ENCODE measurements at regions not wholly inside any gene's neighbourhood (a gene's known extent, or its start where the extent isn't known, plus 50 kb on each side); places are given as distances from the start of the nearest gene placed in this dataset.

GRCh38 chr1:101463195-101463594 lies 226.4 kb downstream of the S1PR1 start:
- no peaks in the 10 kb centered on the region for H4K20me1 ChIP-seq (replicated peaks in 1 of 2; ENCODE audit: control insufficient read depth in 1 of 2, insufficient read depth in 2 of 2, low read length in 2 of 2)
- POLR2A ChIA-PET (ENCODE audit: partially characterized antibody): no interaction called here

More at GRCh38 chr1:101463195-101463594, 226.4 kb downstream of the S1PR1 start:
- H2BK12ac ChIP-seq (ENCODE audit: low read depth, low read length): no peak overlapping the region
- no peak overlapping the region for H3K4ac ChIP-seq (replicated peaks; ENCODE audit: insufficient read length, low read depth, low read length)
- 100% methylated on average over 1 of the region's 1 CpG; no CpG with 5 or more reads in 1 of the 2 experiments for WGBS, 2 experiments (ENCODE audit: extremely low coverage in 1 of 2, insufficient coverage in 1 of 2, insufficient read length in 1 of 2, insufficient replicate concordance in 2 of 2, low coverage in 1 of 2, low lambda C conversion rate in 2 of 2, missing lambda C conversion rate in 1 of 2)
- no peak overlapping the region for H3K14ac ChIP-seq (ENCODE audit: insufficient read length)
- no peak overlapping the region for H3K4me2 ChIP-seq (ENCODE audit: insufficient read depth in 1 of 2, low read depth in 2 of 2, low read length in 2 of 2)
- no peak overlapping the region for H3K9ac ChIP-seq (replicated peaks in 1 of 4; ENCODE audit: extremely low read depth in 1 of 4, low read depth in 3 of 4, low read length in 3 of 4)
- no peak overlapping the region for H3K56ac ChIP-seq (replicated peaks; ENCODE audit: insufficient read length, low read depth, low read length)
- no peak for FAIRE-seq
- TF ChIP-seq SUZ12 (IDR thresholded peaks at IDR 0.05; ENCODE audit: low read length) (no peak), RBBP5 (IDR thresholded peaks at IDR 0.05; ENCODE audit: borderline replicate concordance, low read depth, low read length) (no peak), HDAC2 (IDR thresholded peaks at IDR 0.05; ENCODE audit: borderline replicate concordance in 1 of 2, low read depth in 2 of 2, low read length in 2 of 2) (no peak), CREB1 (IDR thresholded peaks at IDR 0.05) (no peak), SIRT6 (IDR thresholded peaks at IDR 0.05; ENCODE audit: low read length) (no peak), BCL11A (IDR thresholded peaks at IDR 0.05; ENCODE audit: low read depth in 2 of 2, low read length in 2 of 2) (no peak), TEAD4 (IDR thresholded peaks at IDR 0.05; ENCODE audit: low read depth, low read length) (no peak), KDM1A (IDR thresholded peaks at IDR 0.05; ENCODE audit: borderline replicate concordance, low read length) (no peak), SP1 (IDR thresholded peaks at IDR 0.05; ENCODE audit: low read depth, low read length) (no peak), CBX5 (IDR thresholded peaks at IDR 0.05; ENCODE audit: low read depth, low read length) (no peak), RXRA (IDR thresholded peaks at IDR 0.05; ENCODE audit: insufficient read depth, low read depth, low read length) (no peak)
- TF ChIP-seq, protein P1, sequence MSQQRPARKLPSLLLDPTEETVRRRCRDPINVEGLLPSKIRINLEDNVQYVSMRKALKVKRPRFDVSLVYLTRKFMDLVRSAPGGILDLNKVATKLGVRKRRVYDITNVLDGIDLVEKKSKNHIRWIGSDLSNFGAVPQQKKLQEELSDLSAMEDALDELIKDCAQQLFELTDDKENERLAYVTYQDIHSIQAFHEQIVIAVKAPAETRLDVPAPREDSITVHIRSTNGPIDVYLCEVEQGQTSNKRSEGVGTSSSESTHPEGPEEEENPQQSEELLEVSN (IDR thresholded peaks at IDR 0.05): no peak
- H3K27ac ChIP-seq (ENCODE audit: low read depth, low read length): no peak overlapping the region
- no peak overlapping the region for H3K18ac ChIP-seq (ENCODE audit: extremely low read depth, low read length)
- H2BK20ac ChIP-seq (ENCODE audit: low read length): no peak overlapping the region
- no peak overlapping the region for H4K8ac ChIP-seq (ENCODE audit: extremely low read depth, insufficient read depth, low read length)
- no peaks in the 10 kb centered on the region for H3K36me3 ChIP-seq (ENCODE audit: control insufficient read depth in 2 of 4, insufficient read depth in 4 of 4, low read length in 3 of 4)
- H3K9me3 ChIP-seq (ENCODE audit: insufficient read depth in 2 of 2, low read depth in 1 of 2, low read length in 1 of 2): peaks cover 0 to 3% of the 10 kb centered on the region in 2 experiments; a peak in 1 of 4 replicates
- H2BK120ac ChIP-seq (replicated peaks; ENCODE audit: low read depth, low read length): no peak overlapping the region
- H3K27me3 ChIP-seq (replicated peaks in 1 of 4; ENCODE audit: control insufficient read depth in 3 of 4, extremely low read depth in 1 of 4, insufficient read depth in 3 of 4, low read length in 3 of 4): no peaks in the 10 kb centered on the region
- H2AFZ ChIP-seq (ENCODE audit: low read length): no peak overlapping the region
- H2BK5ac ChIP-seq (ENCODE audit: low read depth, low read length): no peak overlapping the region
- H4K5ac ChIP-seq (ENCODE audit: insufficient read length, low read depth, low read length): no peak overlapping the region
- CTCF ChIA-PET (ENCODE audit: partially characterized antibody): interaction anchor here (2.3 kb wide), 1 partner anchor 12 kb away, joined by 9 read pairs; no protein-coding TSS in a partner anchor
- H3K4me3 ChIP-seq (ENCODE audit: extremely low read depth in 1 of 4, insufficient read depth in 2 of 4, low read depth in 3 of 4, low read length in 4 of 4): no peak overlapping the region
- H3K23ac ChIP-seq (ENCODE audit: insufficient read length): no peak overlapping the region
- no peak overlapping the region for H2AK5ac ChIP-seq (ENCODE audit: low read depth, low read length)
- no peaks in the 10 kb centered on the region for H3K4me1 ChIP-seq (replicated peaks in 1 of 4; ENCODE audit: control insufficient read depth in 3 of 4, insufficient read depth in 4 of 4, low read length in 3 of 4)
- no peaks in the 10 kb centered on the region for H3K79me2 ChIP-seq (ENCODE audit: control insufficient read depth in 1 of 2, insufficient read depth in 2 of 2, low read length in 2 of 2)
- DNase-seq (ENCODE audit: low read depth in 1 of 2, low spot score in 2 of 2): no peak
- H4K91ac ChIP-seq (replicated peaks; ENCODE audit: insufficient read length, low read length): no peak overlapping the region
- no peak overlapping the region for H2BK15ac ChIP-seq (ENCODE audit: low read length)
- no peaks in the 10 kb centered on the region for H3K23me2 ChIP-seq (ENCODE audit: low read depth, low read length)
- H3K79me1 ChIP-seq (ENCODE audit: low read depth, low read length): no peaks in the 10 kb centered on the region
